ENCODE measurements at regions not wholly inside any gene's neighbourhood (a gene's known extent, or its start where the extent isn't known, plus 50 kb on each side); places are given as distances from the start of the nearest gene placed in this dataset.
"Not testable (repeated sequence)": the region's sequence is repeated elsewhere in the genome, so short reads cannot be mapped to it uniquely, and the experiment has no call there.

GRCh38 chr7:85791098-85791497 lies 604.2 kb upstream of the SEMA3D start:
- TF ChIP-seq EZH2phosphoT487 (IDR thresholded peaks at IDR 0.05; ENCODE audit: borderline replicate concordance); CTCF (IDR thresholded peaks at IDR 0.05 in 2 of 3, conservative IDR thresholded peaks at IDR 0.05 in 1 of 3; ENCODE audit: borderline replicate concordance in 1 of 3, insufficient read depth in 1 of 3, low read depth in 2 of 3, low read length in 2 of 3); POLR2A (IDR thresholded peaks at IDR 0.05; ENCODE audit: borderline replicate concordance, extremely low read depth, insufficient read depth, insufficient read length); FOSL1 (IDR thresholded peaks at IDR 0.05; ENCODE audit: low read depth); RAD21 (IDR thresholded peaks at IDR 0.05; ENCODE audit: low read depth); CEBPB (IDR thresholded peaks at IDR 0.05; ENCODE audit: low read depth); EZH2 (IDR thresholded peaks at IDR 0.05); SIN3A (IDR thresholded peaks at IDR 0.05; ENCODE audit: low read depth); POLR2AphosphoS5 (IDR thresholded peaks at IDR 0.05; ENCODE audit: low read depth, low read length); CBX3 (IDR thresholded peaks at IDR 0.05; ENCODE audit: low read depth); REST (IDR thresholded peaks at IDR 0.05; ENCODE audit: low read depth); SP1 (IDR thresholded peaks at IDR 0.05; ENCODE audit: low read depth); ZBTB33 (IDR thresholded peaks at IDR 0.05; ENCODE audit: extremely low read depth, insufficient replicate concordance, low read length); YY1 (IDR thresholded peaks at IDR 0.05; ENCODE audit: extremely low read depth, insufficient replicate concordance, low read depth, low read length): not testable (repeated sequence)
